PC-9 (cell line): ENCODE measurements at regions not wholly inside any gene's neighbourhood (a gene's known extent, or its start where the extent isn't known, plus 50 kb on each side); places are given as distances from the start of the nearest gene placed in this dataset.

Experiments
- BruUV-seq: library from RNA; stranded (reverse); fragments of 400-500 nt; replicated peaks from 2 replicates; lab custom pipeline; 2021; lab: Mats Ljungman, UMichigan
- CTCF ChIA-PET: fragments of 300-600 bp; sonication (Branson Sonifier 250); formaldehyde crosslinking; loops from one replicate; lab custom pipeline; 2022; ENCODE audit warnings: antibody characterized with exemption; lab: Charles Lee
- POLR2A ChIA-PET: fragments of 300-600 bp; sonication (Branson Sonifier 250); formaldehyde crosslinking; loops from one replicate; lab custom pipeline; 2022; ENCODE audit warnings: antibody characterized with exemption; ENCODE audit not compliant: unreplicated experiment; lab: Charles Lee
- DNase-seq, 2 experiments: peaks; one replicate each; pipeline versions ENCODE4 v3.0.0 to v3.0.0-alpha.2; 2015 to 2022; ENCODE audit warnings: mixed read lengths in 1 of 2
- H2AFZ ChIP-seq: fragments of 200-600 bp; sonication (generic); 2 replicates; pipeline ENCODE4 v1.8.1; 2017; ENCODE audit warnings: antibody characterized with exemption
- H3F3A ChIP-seq: fragments of 200-600 bp; sonication (generic); 2 replicates; pipeline ENCODE4 v1.8.1; 2017; ENCODE audit warnings: antibody characterized with exemption, mild to moderate bottlenecking, low read depth; ENCODE audit not compliant: insufficient read depth
- H3K27ac ChIP-seq: fragments of 200-600 bp; sonication (generic); 2 replicates; pipeline ENCODE4 v1.6.1; 2016; ENCODE audit warnings: mixed run types
- H3K27me3 ChIP-seq: fragments of 200-600 bp; sonication (generic); 2 replicates; pipeline ENCODE4 v1.6.1; 2016; ENCODE audit warnings: low read depth, mixed run types; ENCODE audit not compliant: insufficient read depth
- H3K36me3 ChIP-seq: fragments of 200-600 bp; sonication (generic); 2 replicates; pipeline ENCODE4 v1.6.1; 2016; ENCODE audit warnings: low read depth, mixed run types
- H3K4me1 ChIP-seq: fragments of 200-600 bp; sonication (generic); replicated peaks from 2 replicates; pipeline ENCODE4 v1.6.1; 2016; ENCODE audit warnings: mixed run types; ENCODE audit not compliant: insufficient read depth
- H3K4me2 ChIP-seq: fragments of 200-600 bp; sonication (generic); 2 replicates; pipeline ENCODE4 v1.6.1; 2017; ENCODE audit warnings: mixed run types
- H3K4me3 ChIP-seq: fragments of 200-600 bp; sonication (generic); 2 replicates; pipeline ENCODE4 v1.6.1; 2016; ENCODE audit warnings: mixed run types
- H3K79me2 ChIP-seq: fragments of 200-600 bp; sonication (generic); 2 replicates; pipeline ENCODE4 v1.6.1; 2017; ENCODE audit warnings: low read depth, mixed run types
- H3K9me2 ChIP-seq: fragments of 200-600 bp; sonication (generic); 2 replicates; pipeline ENCODE4 v1.8.1; 2017; ENCODE audit warnings: mild to moderate bottlenecking; ENCODE audit not compliant: insufficient read depth
- H3K9me3 ChIP-seq: fragments of 200-600 bp; sonication (generic); 2 replicates; pipeline ENCODE4 v1.8.1; 2016; ENCODE audit warnings: low read depth; ENCODE audit not compliant: insufficient read depth
- H4K20me1 ChIP-seq: fragments of 200-600 bp; sonication (generic); 2 replicates; pipeline ENCODE4 v1.8.1; 2017; ENCODE audit not compliant: insufficient read depth
- CTCF ChIP-seq: fragments of 200-600 bp; sonication (generic); conservative IDR thresholded peaks from 2 replicates; pipeline ENCODE4 v1.6.1; 2017; ENCODE audit warnings: mixed run types, antibody characterized with exemption, mild to moderate bottlenecking, moderate library complexity
- EZH2 ChIP-seq: fragments of 200-600 bp; sonication (generic); IDR thresholded peaks from 2 replicates; pipeline ENCODE4 v1.8.0; 2017; ENCODE audit warnings: antibody characterized with exemption, low read depth
- intact Hi-C: fragments of 100-400 bp; cut with micrococcal nuclease; formaldehyde crosslinking; loops from one replicate; pipeline ENCODE4 v1.10.0; 2022; ENCODE audit not compliant: unreplicated experiment

GRCh38 chr9:85417674-85418073, 324.1 kb downstream of the AGTPBP1 start:
- Histone ChIP-seq H3F3A (no peaks in the 10 kb centered on the region), H3K4me2 (no peak overlapping the region), H3K4me1 (no peaks in the 10 kb centered on the region), H3K27ac (no peak overlapping the region), H3K27me3 (peaks cover 26% of the 10 kb centered on the region; the same call in 1 of the 2 replicates), H3K4me3 (no peak overlapping the region), H3K9me3 (no peaks in the 10 kb centered on the region), H4K20me1 (no peaks in the 10 kb centered on the region), H3K79me2 (no peaks in the 10 kb centered on the region), H2AFZ (no peak overlapping the region), H3K36me3 (no peaks in the 10 kb centered on the region), H3K9me2 (no peaks in the 10 kb centered on the region)
- no peak for DNase-seq
- BruUV-seq, result no TSS peak
- ChIA-PET POLR2A (no interaction called here), CTCF (no interaction called here)
- TF ChIP-seq CTCF (no peak), EZH2 (no peak)
- intact Hi-C loops, result no loop called here

- POLR2A ChIA-PET, result no interaction called here
These were observed 325.0 kb downstream of the AGTPBP1 start for GRCh38 chr9:85416715-85417114.

GRCh38 chr9:85414390-85414789, 327.4 kb downstream of the AGTPBP1 start:
- DNase-seq, result no peak
- Histone ChIP-seq H3K9me2 (no peaks in the 10 kb centered on the region), H3K4me3 (no peak overlapping the region), H3K4me1 (no peaks in the 10 kb centered on the region), H3K4me2 (no peak overlapping the region), H3K27me3 (peaks cover 25% of the 10 kb centered on the region; the same call in 1 of the 2 replicates), H2AFZ (no peak overlapping the region), H3K9me3 (no peaks in the 10 kb centered on the region), H3K36me3 (no peaks in the 10 kb centered on the region), H3K27ac (no peak overlapping the region), H4K20me1 (0 out of 2 replicates have a peak, but pooled peaks cover 4% of the 10 kb centered on the region), H3K79me2 (no peaks in the 10 kb centered on the region), H3F3A (no peaks in the 10 kb centered on the region)
- ChIA-PET CTCF (no interaction called here), POLR2A (no interaction called here)
- no TSS peak for BruUV-seq
- intact Hi-C loops, result no loop called here
- TF ChIP-seq CTCF (no peak), EZH2 (no peak)

More at GRCh38 chr9:85416715-85417114, 325.0 kb downstream of the AGTPBP1 start:
- peaks cover 26% of the 10 kb centered on the region; the same call in 1 of the 2 replicates for H3K27me3 ChIP-seq
- no peak overlapping the region for H3K4me3 ChIP-seq
- no peak overlapping the region for H3K4me2 ChIP-seq
- H3K9me3 ChIP-seq, result no peaks in the 10 kb centered on the region
- H3K9me2 ChIP-seq, result no peaks in the 10 kb centered on the region
- H3K79me2 ChIP-seq, result no peaks in the 10 kb centered on the region
- DNase-seq, result no peak
- no peaks in the 10 kb centered on the region for H3K36me3 ChIP-seq
- no peaks in the 10 kb centered on the region for H3K4me1 ChIP-seq
- intact Hi-C loops, result no loop called here
- no peak overlapping the region for H3K27ac ChIP-seq
- TF ChIP-seq EZH2 (no peak), CTCF (no peak)
- H4K20me1 ChIP-seq, result no peaks in the 10 kb centered on the region
- CTCF ChIA-PET, result no interaction called here
- BruUV-seq, result no TSS peak
- H3F3A ChIP-seq, result no peaks in the 10 kb centered on the region
- H2AFZ ChIP-seq, result no peak overlapping the region
